MM.1S (cell line): ENCODE measurements at regions not wholly inside any gene's neighbourhood (a gene's known extent, or its start where the extent isn't known, plus 50 kb on each side); places are given as distances from the start of the nearest gene placed in this dataset.

ENCODE experiments used
- CTCF ChIP-seq: fragments of 300-600 bp; sonication (generic); IDR thresholded peaks from 2 replicates; pipeline ENCODE4 v1.5.1; 2016; ENCODE audit warnings: antibody characterized with exemption, low read length, mixed read lengths
- EZH2phosphoT487 ChIP-seq: fragments of 300-600 bp; sonication (generic); IDR thresholded peaks from 2 replicates; pipeline ENCODE4 v1.6.1; 2018; ENCODE audit warnings: antibody characterized with exemption, low read length

GRCh38 chr2:12594590-12594989 is 122.1 kb upstream of the TRIB2 start:
- TF ChIP-seq EZH2phosphoT487, result no peak
- TF ChIP-seq CTCF, result no peak
